GM20431 (cell line): ENCODE measurements at regions not wholly inside any gene's neighbourhood (a gene's known extent, or its start where the extent isn't known, plus 50 kb on each side); places are given as distances from the start of the nearest gene placed in this dataset.

ENCODE experiments used
- in situ Hi-C: fragments of 300-500 bp; cut with MseI, MboI; formaldehyde crosslinking; loops from one replicate; pipeline ENCODE4 v1.15.0; 2020; ENCODE audit warnings: low sequenced_read_pairs; ENCODE audit not compliant: unreplicated experiment

DNA sequence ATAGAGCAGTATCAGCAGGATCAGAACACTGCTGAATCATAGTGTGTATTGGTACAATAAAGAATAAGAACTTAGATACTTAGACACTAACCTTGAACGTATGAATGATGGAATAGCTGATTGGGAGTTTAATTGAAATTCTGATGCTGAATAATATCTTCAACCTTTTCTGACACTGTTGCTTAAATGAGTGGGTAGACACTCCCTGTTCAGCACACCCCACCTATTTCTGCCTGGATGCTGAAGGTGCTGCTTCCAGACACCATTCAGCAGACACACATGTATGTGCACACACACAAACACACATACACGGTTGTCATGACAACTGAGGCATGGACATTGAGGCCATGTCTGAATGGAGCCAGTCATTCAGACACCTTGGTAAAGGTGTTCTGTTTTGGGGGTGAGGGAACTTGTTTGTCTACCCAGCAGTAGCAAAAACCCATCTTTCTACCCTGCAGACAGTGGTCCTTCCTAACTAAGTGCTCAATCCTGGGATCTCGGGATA, 54.3 kb downstream of the TMEM215 start:
- in situ Hi-C loops: no loop called here

DNA sequence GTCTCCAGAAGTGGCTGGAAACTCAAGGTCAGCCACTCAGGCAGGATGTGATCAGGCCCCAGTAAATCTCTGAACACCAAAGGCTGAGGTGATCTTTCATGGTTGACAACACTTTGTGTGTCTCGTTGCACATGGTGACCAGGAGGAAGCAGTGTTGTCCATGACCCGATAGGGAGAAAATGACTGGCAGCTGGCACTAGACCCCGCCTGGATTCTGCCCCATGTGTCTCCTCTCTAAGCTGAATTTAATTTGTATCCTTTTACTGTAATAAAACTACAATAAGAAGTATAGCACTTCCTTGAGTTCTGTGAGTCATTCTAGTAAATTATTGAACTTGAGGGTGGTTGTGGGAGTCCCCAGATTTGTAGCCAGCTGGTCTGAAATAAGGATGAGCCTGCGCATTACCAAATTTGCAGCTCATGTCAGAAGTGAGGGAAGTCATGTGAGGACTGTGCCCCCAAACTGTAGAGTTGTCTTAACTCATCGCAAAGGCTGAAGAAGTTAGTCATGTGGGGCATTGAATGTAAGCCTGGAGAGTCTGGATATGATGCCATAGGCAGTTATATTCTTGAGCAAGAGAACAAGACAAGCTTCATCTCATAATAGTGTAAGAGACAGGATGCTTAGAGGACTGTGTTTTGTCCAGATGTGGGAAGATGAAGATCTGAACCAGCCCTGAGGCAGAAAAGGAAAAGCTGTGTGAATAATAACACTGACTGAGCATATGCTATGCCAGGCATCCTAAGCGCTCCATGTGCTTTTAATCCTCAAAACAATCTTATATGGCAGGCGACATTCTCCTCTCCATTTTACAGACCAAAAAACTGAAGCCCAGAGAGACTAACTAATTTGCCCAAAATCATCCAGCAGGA, 55.9 kb downstream of the TMEM215 start:
- in situ Hi-C loops: no loop called here

DNA sequence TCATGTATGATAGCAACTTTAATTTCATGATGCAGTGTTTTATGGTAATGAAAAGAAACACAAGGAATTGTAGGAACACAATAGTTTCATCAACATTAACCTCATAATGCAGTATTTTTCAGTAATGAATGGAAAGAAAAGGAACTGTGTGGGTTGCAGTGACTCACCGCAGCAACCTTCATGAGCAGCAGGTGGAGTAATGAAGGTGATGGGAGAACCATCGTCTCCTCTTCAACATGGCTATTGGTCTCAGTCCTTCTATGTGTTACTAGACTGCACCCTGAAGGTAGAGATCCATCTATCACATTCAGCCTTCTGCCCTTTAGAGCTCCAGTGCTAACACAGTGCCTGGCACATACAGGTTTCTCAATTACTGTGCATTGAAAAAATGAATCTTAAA, 58.0 kb downstream of the TMEM215 start:
- in situ Hi-C loops: no loop called here

DNA sequence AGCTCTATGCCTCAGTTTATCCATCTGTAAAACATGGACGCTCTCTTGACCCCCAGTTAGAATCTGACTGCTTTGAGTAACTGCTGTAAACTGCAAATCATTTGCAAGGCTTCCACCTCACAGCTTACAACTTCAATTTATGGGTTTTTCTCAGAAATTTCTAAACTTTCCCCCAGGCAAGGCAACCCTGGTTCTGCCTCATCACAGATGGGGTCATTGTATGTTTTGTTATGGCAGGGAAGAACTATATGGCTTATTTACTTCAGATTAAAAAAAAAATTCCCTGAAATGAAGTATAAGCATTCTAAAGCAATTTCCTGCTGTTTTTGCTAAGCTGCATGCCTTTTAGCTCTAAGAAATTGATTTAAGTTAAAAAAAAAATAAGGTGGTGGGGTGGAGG, 60.0 kb downstream of the TMEM215 start:
- in situ Hi-C loops: no loop called here

DNA sequence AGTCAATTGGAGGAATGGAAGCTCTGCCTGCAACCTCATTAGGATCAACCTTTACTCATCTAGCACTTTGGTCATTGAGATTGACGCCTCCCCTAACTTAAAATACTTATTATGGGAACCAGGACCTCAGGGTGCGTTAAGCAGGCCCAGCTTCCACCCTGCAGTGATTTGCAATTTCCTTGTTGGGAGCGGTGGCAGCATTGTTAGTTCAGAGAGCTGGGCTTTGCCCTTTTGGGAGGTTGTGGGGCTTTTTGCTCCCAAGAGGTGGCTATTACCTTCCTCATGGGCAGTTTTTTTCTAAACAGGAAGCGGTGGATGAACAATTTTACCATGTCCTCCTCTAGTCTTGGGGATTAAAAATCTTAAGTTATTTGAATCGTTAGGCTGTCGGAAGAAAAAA, 60.9 kb downstream of the TMEM215 start:
- in situ Hi-C loops: no loop called here

DNA sequence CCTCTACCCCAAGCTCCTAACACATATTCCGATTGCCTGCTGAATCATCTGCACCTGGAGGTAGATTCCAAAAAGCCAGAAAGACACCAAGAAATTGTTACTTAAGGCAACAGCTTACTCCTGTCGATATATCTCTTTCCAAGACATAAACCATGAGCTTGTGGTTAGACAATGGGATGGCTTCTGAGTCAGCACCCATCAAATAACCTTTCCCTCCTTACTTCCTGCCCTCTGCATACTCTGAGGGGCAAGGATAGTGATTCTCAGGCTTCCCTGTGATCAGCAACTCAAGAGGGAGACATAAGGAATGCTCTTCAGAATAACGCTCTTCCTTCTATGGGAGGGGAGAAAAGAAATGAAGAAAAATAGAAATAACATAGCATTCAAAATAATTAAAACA, 70.9 kb downstream of the TMEM215 start:
- in situ Hi-C loops: no loop called here

DNA sequence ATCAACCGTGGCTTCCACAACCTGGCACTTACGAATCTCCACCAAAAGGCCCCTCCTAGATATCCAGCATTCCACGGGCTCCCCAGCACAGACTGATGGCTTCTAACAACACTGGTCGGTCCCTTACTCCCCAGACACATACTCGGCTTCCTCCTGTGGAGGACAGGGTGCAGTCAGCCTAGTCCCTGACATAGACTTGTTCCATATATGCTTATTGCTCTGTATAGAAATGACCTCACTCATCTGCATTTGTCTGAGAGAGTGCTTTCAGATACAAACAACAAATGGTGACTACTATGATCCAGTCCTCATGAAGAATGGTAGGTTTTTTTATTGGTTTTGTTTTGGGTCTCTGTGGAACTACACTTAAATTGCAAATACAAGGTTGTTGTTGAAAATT, 72.4 kb downstream of the TMEM215 start:
- in situ Hi-C loops: no loop called here

DNA sequence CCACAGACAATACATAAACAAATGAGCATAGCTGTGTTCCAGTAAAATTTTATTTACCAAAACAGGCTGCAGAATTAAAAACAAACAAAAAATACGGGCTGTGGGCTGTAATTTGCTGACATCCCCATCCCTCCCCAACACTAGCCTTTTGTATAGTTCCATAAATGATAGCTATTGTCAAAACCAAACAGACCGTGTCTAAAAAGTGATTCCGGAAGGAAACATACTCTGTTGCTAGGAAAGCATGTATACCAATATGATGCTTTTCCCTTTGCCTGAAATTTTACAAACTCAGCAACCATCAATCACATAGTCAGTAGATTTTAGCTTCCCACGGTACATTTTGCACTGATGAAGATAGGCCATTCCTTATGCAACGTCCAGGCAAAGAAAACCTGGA, 80.0 kb downstream of the TMEM215 start:
- in situ Hi-C loops: no loop called here

DNA sequence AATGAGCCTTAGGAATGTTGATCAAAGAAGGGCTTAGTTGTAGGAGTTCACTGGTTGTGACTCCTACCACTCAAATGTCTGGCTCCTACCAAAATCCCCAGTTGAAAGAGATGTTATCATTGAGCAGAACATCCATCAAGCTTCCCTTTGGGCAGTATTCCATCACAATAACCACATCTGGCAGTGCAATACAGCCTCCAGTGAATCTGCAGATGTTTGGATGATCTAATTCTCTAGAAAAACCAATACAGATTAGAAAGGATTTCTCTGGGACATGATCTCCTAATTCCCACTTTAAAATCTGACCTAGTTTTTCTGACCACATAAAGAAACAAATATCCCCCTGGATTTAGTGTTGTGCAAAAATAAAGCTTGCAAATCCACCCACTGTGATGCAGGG, 81.6 kb downstream of the TMEM215 start:
- in situ Hi-C loops: no loop called here

DNA sequence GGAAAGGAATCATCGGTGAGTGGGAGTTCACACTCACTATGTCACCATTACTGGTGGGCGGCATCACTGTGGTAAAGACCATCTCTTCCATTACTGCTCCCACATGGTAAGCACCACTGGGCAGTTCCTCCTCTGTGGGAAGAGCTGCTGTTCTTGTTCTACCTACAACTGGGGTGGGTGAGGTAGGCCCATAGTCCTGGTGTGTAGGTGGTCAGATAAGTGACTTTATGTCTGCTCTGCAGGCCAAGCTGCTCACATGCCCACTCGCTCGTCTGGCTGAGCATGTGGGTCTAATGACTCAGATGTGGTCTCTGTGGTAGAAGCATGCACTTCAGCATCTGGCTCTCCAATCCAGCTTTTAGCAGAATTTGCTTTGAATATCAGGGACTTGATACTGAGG, 82.9 kb downstream of the TMEM215 start:
- in situ Hi-C loops: no loop called here

DNA sequence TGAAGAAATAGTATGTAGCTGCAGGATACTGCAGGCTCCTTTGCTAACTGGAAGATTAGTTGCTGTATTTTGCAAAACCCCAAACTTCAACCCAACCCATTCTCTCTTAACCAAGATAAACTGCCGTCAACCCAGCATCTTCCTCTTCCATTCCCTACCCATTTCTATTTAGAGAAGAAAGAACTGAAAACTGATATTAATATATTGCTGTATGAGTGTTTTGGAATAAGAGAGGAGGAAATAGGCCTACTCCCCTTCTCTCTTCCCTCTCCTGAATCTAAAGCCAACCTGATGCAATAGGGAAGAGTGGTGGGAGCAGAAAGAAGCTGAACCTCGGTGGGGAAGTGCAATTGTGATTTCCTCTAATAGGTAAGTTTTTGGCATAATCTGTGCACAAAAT, 83.7 kb downstream of the TMEM215 start:
- in situ Hi-C loops: no loop called here

DNA sequence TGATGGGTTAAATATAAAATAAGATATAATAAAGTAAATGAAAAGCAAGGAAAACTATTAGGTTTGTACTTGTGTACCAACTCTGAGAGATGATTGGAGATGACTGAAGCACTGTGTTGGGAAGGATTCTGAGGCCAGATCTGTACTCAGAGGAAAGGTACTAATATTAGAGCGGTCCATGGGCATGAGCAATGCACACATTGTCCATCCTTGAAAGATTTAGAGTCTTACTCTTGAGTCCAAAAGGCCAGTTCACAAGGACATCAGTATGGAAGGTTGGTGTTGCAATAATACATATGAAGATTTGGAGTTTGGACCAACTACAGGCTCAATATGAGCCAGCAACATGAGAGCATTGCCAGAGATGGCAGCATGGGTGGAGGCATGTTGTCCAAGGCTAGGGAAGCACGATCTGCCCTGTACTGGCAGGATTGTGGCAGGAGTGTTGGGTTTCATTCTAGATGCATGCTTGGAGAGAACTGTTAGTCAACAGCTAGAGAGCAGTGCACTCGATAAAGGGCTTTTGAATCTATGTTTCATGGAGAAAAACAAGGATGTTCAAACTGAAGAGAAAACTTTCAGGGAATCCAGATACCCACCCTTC, 84.4 kb downstream of the TMEM215 start:
- in situ Hi-C loops: no loop called here

DNA sequence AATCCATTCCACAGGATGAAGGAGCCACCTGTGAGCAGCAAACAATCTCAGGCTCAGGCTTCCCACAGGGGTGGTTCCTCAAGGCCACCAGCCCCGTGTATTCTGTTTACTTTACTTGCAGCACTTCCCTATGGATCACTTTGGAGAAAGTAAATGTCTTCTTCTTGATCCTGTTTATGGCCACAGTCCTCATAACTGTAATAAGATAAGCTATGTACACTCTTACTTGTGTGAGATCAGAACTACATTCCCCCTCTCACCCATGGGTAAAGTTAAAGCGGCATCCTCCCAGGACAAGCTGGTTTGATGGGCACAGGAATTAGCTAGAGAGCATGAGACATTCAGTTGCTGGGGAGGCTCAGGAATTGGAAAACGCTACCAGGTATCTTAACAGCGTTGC, 86.1 kb downstream of the TMEM215 start:
- in situ Hi-C loops: no loop called here

DNA sequence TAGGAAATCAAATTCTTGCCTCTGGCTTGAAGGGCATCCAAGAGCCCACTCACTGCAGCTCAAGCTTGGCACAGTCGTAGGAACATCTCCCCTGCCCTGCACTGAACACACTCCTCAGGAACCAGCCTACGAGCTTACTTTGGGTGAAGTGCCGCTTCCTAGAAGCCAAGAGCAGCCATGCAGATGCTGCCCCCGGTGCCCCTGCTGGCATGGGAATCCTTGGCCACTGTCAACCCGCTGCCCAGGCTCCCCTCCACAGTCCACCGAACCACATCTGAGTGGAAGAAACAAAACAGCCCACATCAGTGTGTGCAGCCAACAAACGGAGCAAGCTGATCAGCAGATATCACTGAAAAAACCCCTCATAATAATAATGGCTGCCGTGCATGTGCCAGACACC, 89.8 kb downstream of the TMEM215 start:
- in situ Hi-C loops: no loop called here

DNA sequence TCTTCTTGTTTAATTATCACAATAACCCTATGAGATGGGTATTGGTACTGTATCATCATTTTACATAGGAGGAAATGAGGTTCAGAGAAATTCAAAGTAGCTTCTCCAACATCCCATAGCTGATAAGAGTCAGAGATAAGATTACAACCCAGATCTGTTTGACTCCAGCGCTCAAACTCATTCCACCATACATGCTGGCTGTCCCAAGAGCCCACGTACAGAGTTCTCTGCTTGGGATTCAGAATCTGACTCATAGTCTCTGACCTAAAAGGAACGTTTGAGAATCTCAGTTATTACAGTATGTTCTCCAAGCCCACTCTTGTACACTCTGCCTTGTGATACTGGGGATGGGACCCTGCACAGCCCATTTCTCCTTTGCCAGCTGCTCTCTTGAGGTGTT, 90.2 kb downstream of the TMEM215 start:
- in situ Hi-C loops: no loop called here

DNA sequence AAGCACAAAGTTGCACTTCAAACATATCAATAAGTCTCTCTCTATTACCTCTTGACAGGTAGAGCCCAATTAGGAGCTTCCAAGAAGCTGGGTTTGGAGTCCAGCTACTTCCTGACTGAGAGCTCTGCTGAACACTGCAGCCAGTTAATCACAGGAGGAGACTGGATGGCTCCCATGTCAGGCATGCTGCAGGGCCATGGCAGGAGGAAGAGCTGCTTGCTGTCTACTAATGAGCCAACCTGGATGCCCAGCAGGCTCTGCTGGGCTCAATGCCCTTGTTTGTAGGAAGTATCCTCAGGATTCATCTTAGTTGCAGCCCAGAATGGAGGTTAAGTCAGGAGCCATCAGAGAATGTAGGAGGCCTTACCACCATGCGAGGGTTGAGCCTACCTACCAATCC, 91.9 kb downstream of the TMEM215 start:
- in situ Hi-C loops: loop anchor here (25.0 kb wide), 1 partner anchor 88 kb away; the partner anchor contains the start of gene TMEM215

DNA sequence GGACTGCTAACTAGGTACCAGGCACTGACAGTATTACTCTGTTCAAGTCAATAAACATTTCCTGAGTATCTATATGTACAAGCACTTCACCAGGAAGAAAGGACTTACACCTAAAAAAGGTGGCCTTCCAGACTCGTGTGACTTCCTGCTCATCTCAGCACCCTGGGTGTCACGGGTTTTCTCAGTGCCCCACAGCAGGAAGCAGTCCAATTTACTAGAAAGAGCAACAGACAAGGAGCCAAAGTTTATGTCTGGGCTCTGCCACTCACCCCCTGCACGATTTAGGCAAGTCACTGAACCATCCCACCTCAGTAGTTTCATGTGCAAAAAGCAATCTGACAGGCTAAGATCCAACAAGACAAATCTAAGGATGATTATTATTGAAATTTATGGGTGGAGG, 92.4 kb downstream of the TMEM215 start:
- in situ Hi-C loops: loop anchor here (25.0 kb wide), 1 partner anchor 88 kb away; the partner anchor contains the start of gene TMEM215

DNA sequence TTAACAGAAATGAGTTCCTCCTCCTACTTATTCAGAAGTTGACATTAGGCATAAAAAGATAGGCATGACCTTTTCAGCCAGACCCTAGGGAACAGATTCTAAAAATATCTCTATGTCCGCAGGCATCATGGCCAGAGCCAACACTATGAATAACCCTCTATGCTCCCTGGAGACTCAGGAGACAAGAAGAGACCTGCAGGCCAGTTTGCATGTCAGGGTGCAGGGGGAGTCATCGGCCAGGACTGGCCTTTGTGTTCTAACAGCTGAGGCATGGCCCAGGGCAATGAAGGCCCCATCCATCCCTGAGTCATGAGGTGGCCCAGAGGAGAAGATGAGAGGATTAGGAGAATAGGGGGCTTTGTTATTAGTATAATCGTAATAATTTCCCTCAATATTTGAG, 93.8 kb downstream of the TMEM215 start:
- in situ Hi-C loops: loop anchor here (25.0 kb wide), 1 partner anchor 90 kb away; the partner anchor contains the start of gene TMEM215

DNA sequence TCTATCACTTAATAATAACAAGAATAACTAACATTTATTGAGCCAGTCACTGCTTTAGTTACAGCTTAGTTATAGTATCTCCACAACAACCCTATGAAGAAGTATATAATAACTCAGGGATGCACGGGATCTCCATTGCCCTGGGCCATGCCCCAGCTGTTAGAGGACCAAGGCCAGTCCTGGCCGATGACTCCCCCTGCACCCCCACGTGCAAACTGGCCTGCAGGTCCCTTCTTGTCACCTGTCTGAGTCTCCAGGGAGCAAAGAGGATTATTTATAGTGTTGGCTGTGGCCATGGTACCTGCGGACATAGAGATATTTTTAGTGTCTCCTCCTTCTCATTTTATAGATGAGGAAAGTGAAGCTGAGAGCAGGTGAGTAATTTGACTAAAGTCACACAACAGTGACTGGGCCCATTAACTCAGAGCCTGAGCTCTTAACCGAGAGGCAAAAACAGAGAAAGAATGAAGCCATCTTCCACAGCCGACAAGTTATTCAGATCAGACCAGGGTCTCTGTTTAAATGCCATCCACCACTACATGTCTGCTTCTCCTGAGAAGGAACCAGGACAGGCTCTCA, 94.4 kb downstream of the TMEM215 start:
- in situ Hi-C loops: loop anchor here (25.0 kb wide), 1 partner anchor 90 kb away; the partner anchor contains the start of gene TMEM215

DNA sequence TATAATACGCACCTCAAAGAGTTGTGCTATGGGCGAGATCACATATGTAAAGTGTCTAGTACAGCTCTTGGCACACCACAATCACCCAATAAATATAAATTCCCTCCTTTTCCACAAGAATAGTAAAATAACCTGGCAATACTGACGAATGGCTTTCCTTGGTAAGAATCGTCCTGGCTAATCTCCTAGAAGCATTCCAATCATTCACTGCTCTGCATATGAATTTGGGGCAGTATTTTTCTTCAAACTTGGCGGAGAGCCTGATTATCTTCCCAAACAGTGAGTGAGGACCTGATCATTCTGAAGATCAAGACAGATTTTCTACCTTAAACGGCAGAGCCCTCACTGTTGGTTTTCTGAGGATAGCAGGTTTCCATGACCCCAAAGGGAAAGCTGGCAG, 96.0 kb downstream of the TMEM215 start:
- in situ Hi-C loops: loop anchor here (25.0 kb wide), 1 partner anchor 92 kb away; the partner anchor contains the start of gene TMEM215

DNA sequence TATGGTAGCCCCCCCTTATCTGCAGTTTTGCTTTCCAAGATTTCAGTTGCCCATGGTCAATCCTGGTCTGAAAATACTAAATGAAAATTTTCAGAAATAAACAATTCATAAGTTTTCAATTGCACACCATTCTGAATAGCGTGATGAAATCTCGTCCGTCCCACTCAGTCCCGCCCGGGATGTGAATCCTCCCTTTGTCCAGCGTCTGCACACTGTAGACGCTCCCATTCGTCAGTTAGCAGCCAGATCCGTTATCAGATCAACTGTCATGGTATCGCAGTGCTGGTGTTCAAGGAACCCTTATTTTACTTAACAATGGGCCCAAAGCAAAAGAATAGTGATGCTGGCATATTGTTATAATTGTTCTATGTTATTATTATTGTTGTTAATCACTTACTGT, 98.6 kb downstream of the TMEM215 start:
- in situ Hi-C loops: loop anchor here (25.0 kb wide), 1 partner anchor 95 kb away; the partner anchor contains the start of gene TMEM215
